Fibroblast of lung (primary cell): ENCODE measurements at regions not wholly inside any gene's neighbourhood (a gene's known extent, or its start where the extent isn't known, plus 50 kb on each side); places are given as distances from the start of the nearest gene placed in this dataset.

Experiments used
- DNase-seq, 2 donors: peaks; one replicate each; pipeline versions ENCODE4 v3.0.0 to v3.0.0-alpha.2; 2010; ENCODE audit warnings: low read depth in 2 of 2
- H2AFZ ChIP-seq: 2 replicates; pipeline ENCODE4 v1.5.1; 2012; ENCODE audit warnings: low read length, control low read depth, inconsistent platforms
- H3K27ac ChIP-seq: 2 replicates; pipeline ENCODE4 v1.5.1; 2011; ENCODE audit warnings: low read length, control low read depth; ENCODE audit not compliant: insufficient read depth
- H3K27me3 ChIP-seq: 2 replicates; pipeline ENCODE4 v1.5.1; 2011; ENCODE audit warnings: mild to moderate bottlenecking, low read length; ENCODE audit not compliant: control insufficient read depth, insufficient read depth
- H3K36me3 ChIP-seq: 2 replicates; pipeline ENCODE4 v1.5.1; 2011; ENCODE audit warnings: low read length; ENCODE audit not compliant: control insufficient read depth, insufficient read depth
- H3K4me1 ChIP-seq: 2 replicates; pipeline ENCODE4 v1.5.1; 2011; ENCODE audit warnings: low read length; ENCODE audit not compliant: control insufficient read depth, insufficient read depth; ENCODE audit errors: extremely low read depth
- H3K4me2 ChIP-seq: 2 replicates; pipeline ENCODE4 v1.5.1; 2011; ENCODE audit warnings: low read length, control low read depth; ENCODE audit not compliant: insufficient read depth; ENCODE audit errors: extremely low read depth
- H3K4me3 ChIP-seq, 4 experiments: fragments of 200-600 bp in 1 of 4; sonication (generic) in 1 of 4; replicated peaks in 1 of 4; 2 replicates each; pipeline ENCODE4 v1.5.1; 2011 to 2016; ENCODE audit warnings: low read length in 4 of 4, low read depth in 3 of 4, mild to moderate bottlenecking in 3 of 4, control low read depth in 2 of 4, inconsistent platforms in 1 of 4, mixed read lengths in 1 of 4; ENCODE audit not compliant: insufficient read depth in 1 of 4; ENCODE audit errors: control extremely low read depth in 1 of 4
- H3K79me2 ChIP-seq: 2 replicates; pipeline ENCODE4 v1.5.1; 2012; ENCODE audit warnings: mild to moderate bottlenecking, low read length, inconsistent platforms; ENCODE audit not compliant: control insufficient read depth, insufficient read depth
- H3K9ac ChIP-seq: 2 replicates; pipeline ENCODE4 v1.5.1; 2011; ENCODE audit warnings: mild to moderate bottlenecking, low read length, control low read depth; ENCODE audit not compliant: insufficient read depth
- H3K9me3 ChIP-seq: 2 replicates; pipeline ENCODE4 v1.5.1; 2012; ENCODE audit warnings: low read depth, low read length; ENCODE audit not compliant: control insufficient read depth, insufficient read depth
- H4K20me1 ChIP-seq: 2 replicates; pipeline ENCODE4 v1.5.1; 2011; ENCODE audit warnings: low read length; ENCODE audit not compliant: control insufficient read depth, insufficient read depth; ENCODE audit errors: extremely low read depth
- CTCF ChIP-seq, 2 donors: IDR thresholded peaks in 1 of 2; conservative IDR thresholded peaks in 1 of 2; 1 replicate in 1 of 2; 2 replicates in 1 of 2; pipeline ENCODE4 v1.5.1; 2011 to 2012; ENCODE audit warnings: low read length in 2 of 2, control low read depth in 1 of 2, inconsistent platforms in 1 of 2, low read depth in 1 of 2, mild to moderate bottlenecking in 1 of 2
- EZH2 ChIP-seq: IDR thresholded peaks from 2 replicates; pipeline ENCODE4 v1.5.1; 2012; ENCODE audit warnings: low read length, control low read depth, mild to moderate bottlenecking; ENCODE audit errors: missing control alignments

- no peaks in the 10 kb centered on the region for H3K4me1 ChIP-seq
These were observed 96.7 kb upstream of the IGSF21 start for GRCh38 chr1:18010945-18011344.

GRCh38 chr1:18011703-18012102 lies 95.9 kb upstream of the IGSF21 start:
- Histone ChIP-seq H2AFZ (no peak overlapping the region), H4K20me1 (no peaks in the 10 kb centered on the region), H3K27me3 (no peaks in the 10 kb centered on the region), H3K9ac (no peak overlapping the region), H3K27ac (no peak overlapping the region), H3K4me2 (no peak overlapping the region), H3K9me3 (no peaks in the 10 kb centered on the region), H3K36me3 (no peaks in the 10 kb centered on the region), H3K79me2 (no peaks in the 10 kb centered on the region), H3K4me3 (no peak overlapping the region), H3K4me1 (no peaks in the 10 kb centered on the region)
- DNase-seq, result no peak
- TF ChIP-seq EZH2 (no peak), CTCF (conservative IDR thresholded peaks at IDR 0.05 in 1 of 2, IDR thresholded peaks at IDR 0.05 in 1 of 2; ENCODE audit: low read depth in 1 of 2, low read length in 2 of 2) (no peak)

More at GRCh38 chr1:18010945-18011344, 96.7 kb upstream of the IGSF21 start:
- Histone ChIP-seq H3K36me3 (no peaks in the 10 kb centered on the region), H3K9me3 (no peaks in the 10 kb centered on the region), H2AFZ (no peak overlapping the region), H3K9ac (no peak overlapping the region), H4K20me1 (no peaks in the 10 kb centered on the region), H3K27ac (no peak overlapping the region), H3K4me2 (no peak overlapping the region), H3K4me3 (no peak overlapping the region), H3K27me3 (no peaks in the 10 kb centered on the region), H3K79me2 (no peaks in the 10 kb centered on the region)
- TF ChIP-seq EZH2 (no peak), CTCF (conservative IDR thresholded peaks at IDR 0.05 in 1 of 2, IDR thresholded peaks at IDR 0.05 in 1 of 2; ENCODE audit: low read depth in 1 of 2, low read length in 2 of 2) (no peak)
- DNase-seq, result no peak

- no peak overlapping the region for H3K4me2 ChIP-seq
- no peaks in the 10 kb centered on the region for H3K9me3 ChIP-seq
- no peak for TF ChIP-seq CTCF (conservative IDR thresholded peaks at IDR 0.05 in 1 of 2, IDR thresholded peaks at IDR 0.05 in 1 of 2; ENCODE audit: low read depth in 1 of 2, low read length in 2 of 2)
- no peak for TF ChIP-seq EZH2
- H3K4me3 ChIP-seq, result no peak overlapping the region
- no peaks in the 10 kb centered on the region for H4K20me1 ChIP-seq
- DNase-seq, result no peak
- H3K36me3 ChIP-seq, result no peaks in the 10 kb centered on the region
- no peak overlapping the region for H2AFZ ChIP-seq
- no peaks in the 10 kb centered on the region for H3K4me1 ChIP-seq
- no peak overlapping the region for H3K27ac ChIP-seq
- H3K79me2 ChIP-seq, result no peaks in the 10 kb centered on the region
- H3K9ac ChIP-seq, result no peak overlapping the region
- H3K27me3 ChIP-seq, result no peaks in the 10 kb centered on the region
These were observed 94.9 kb upstream of the IGSF21 start for GRCh38 chr1:18012686-18013085.
